ENCODE measurements at regions not wholly inside any gene's neighbourhood (a gene's known extent, or its start where the extent isn't known, plus 50 kb on each side); places are given as distances from the start of the nearest gene placed in this dataset.
A peak's percentile ranks its signal among the peaks of the same experiment; 100 is the strongest.

- H3K27me3 ChIP-seq (ENCODE audit: control insufficient read depth in 3 of 3, insufficient read depth in 3 of 3, low read length in 2 of 3): no peaks in the 10 kb centered on the region
- peaks cover 0 to 33% (median 12%) of the 10 kb centered on the region in 5 donors for H3K4me1 ChIP-seq (ENCODE audit: control insufficient read depth in 5 of 5, insufficient read depth in 5 of 5, low read length in 5 of 5)
- H3K9ac ChIP-seq (ENCODE audit: insufficient read depth in 1 of 2, low read length in 2 of 2): no peak overlapping the region
- ATAC-seq (ENCODE audit: insufficient read depth, low FRiP score): no peak
- no peaks in the 10 kb centered on the region for H3K36me3 ChIP-seq (ENCODE audit: control insufficient read depth in 4 of 4, insufficient read depth in 4 of 4, low read length in 4 of 4)
- H3K27ac ChIP-seq (ENCODE audit: low read depth in 1 of 2, low read length in 1 of 2): no peak overlapping the region
- H3K9me3 ChIP-seq (ENCODE audit: control insufficient read depth in 4 of 4, insufficient read depth in 3 of 4, low read length in 3 of 4): no peaks in the 10 kb centered on the region
- 92 to 93% methylated on average over 7 of the region's 7 CpGs for WGBS, 2 donors
- DNase-seq: peak in 1 of 3 donors; percentile 7
- TF ChIP-seq CTCF (IDR thresholded peaks at IDR 0.05; ENCODE audit: control extremely low read depth, extremely low read depth): no peak
- H3K4me3 ChIP-seq: no peak overlapping the region
Measured at GRCh38 chr13:50712881-50713280, 130.6 kb downstream of the DLEU7 start.

GRCh38 chr13:50713523-50714248, 129.8 kb downstream of the DLEU7 start:
- H3K27ac ChIP-seq (ENCODE audit: low read depth in 1 of 2, low read length in 1 of 2): no peak overlapping the region
- 29 to 58% methylated on average over 12 of the region's 12 CpGs for WGBS, 2 donors

GRCh38 chr13:50714891-50715290, 128.6 kb downstream of the DLEU7 start:
- Histone ChIP-seq H3K9me3 (ENCODE audit: control insufficient read depth in 4 of 4, insufficient read depth in 3 of 4, low read length in 3 of 4) (no peaks in the 10 kb centered on the region), H3K4me1 (ENCODE audit: control insufficient read depth in 5 of 5, insufficient read depth in 5 of 5, low read length in 5 of 5) (peaks cover 0 to 27% (median 7%) of the 10 kb centered on the region in 5 donors), H3K9ac (ENCODE audit: insufficient read depth in 1 of 2, low read length in 2 of 2) (no peak overlapping the region), H3K4me3 (no peak overlapping the region), H3K27ac (ENCODE audit: low read depth in 1 of 2, low read length in 1 of 2) (no peak overlapping the region), H3K36me3 (ENCODE audit: control insufficient read depth in 4 of 4, insufficient read depth in 4 of 4, low read length in 4 of 4) (no peaks in the 10 kb centered on the region), H3K27me3 (ENCODE audit: control insufficient read depth in 3 of 3, insufficient read depth in 3 of 3, low read length in 2 of 3) (no peaks in the 10 kb centered on the region)
- no peak for ATAC-seq (ENCODE audit: insufficient read depth, low FRiP score)
- WGBS, 2 donors: 59 to 87% methylated on average over 12 of the region's 12 CpGs
- TF ChIP-seq CTCF (IDR thresholded peaks at IDR 0.05; ENCODE audit: control extremely low read depth, extremely low read depth): no peak
- DNase-seq: no peak

More at GRCh38 chr13:50713523-50714248, 129.8 kb downstream of the DLEU7 start:
- Histone ChIP-seq H3K9ac (ENCODE audit: insufficient read depth in 1 of 2, low read length in 2 of 2) (no peak overlapping the region), H3K27me3 (ENCODE audit: control insufficient read depth in 3 of 3, insufficient read depth in 3 of 3, low read length in 2 of 3) (no peaks in the 10 kb centered on the region), H3K9me3 (ENCODE audit: control insufficient read depth in 4 of 4, insufficient read depth in 3 of 4, low read length in 3 of 4) (no peaks in the 10 kb centered on the region), H3K36me3 (ENCODE audit: control insufficient read depth in 4 of 4, insufficient read depth in 4 of 4, low read length in 4 of 4) (no peaks in the 10 kb centered on the region), H3K4me3 (no peak overlapping the region), H3K4me1 (ENCODE audit: control insufficient read depth in 5 of 5, insufficient read depth in 5 of 5, low read length in 5 of 5) (peaks cover 0 to 28% (median 7%) of the 10 kb centered on the region in 5 donors)
- TF ChIP-seq CTCF (IDR thresholded peaks at IDR 0.05; ENCODE audit: control extremely low read depth, extremely low read depth): no peak
- DNase-seq (no peak), ATAC-seq (ENCODE audit: insufficient read depth, low FRiP score) (peak; percentile 62)

All from lung (tissue), 11 donors.